Fibroblast of gingiva (primary cell): ENCODE measurements at regions not wholly inside any gene's neighbourhood (a gene's known extent, or its start where the extent isn't known, plus 50 kb on each side); places are given as distances from the start of the nearest gene placed in this dataset.
"Not testable (repeated sequence)": the region's sequence is repeated elsewhere in the genome, so short reads cannot be mapped to it uniquely, and the experiment has no call there.

Experiments
- DNase-seq: peaks from one replicate; pipeline ENCODE4 v3.0.0-alpha.2; 2011; ENCODE audit warnings: low read depth

- DNase-seq: no peak
Measured at GRCh38 chr2:90076311-90076710, 1384.8 kb downstream of the RPIA start.

- no peak for DNase-seq
Measured at GRCh38 chr2:90077948-90078347, 1386.5 kb downstream of the RPIA start.

GRCh38 chr2:90079374-90079773 lies 1387.9 kb downstream of the RPIA start:
- no peak for DNase-seq

DNA sequence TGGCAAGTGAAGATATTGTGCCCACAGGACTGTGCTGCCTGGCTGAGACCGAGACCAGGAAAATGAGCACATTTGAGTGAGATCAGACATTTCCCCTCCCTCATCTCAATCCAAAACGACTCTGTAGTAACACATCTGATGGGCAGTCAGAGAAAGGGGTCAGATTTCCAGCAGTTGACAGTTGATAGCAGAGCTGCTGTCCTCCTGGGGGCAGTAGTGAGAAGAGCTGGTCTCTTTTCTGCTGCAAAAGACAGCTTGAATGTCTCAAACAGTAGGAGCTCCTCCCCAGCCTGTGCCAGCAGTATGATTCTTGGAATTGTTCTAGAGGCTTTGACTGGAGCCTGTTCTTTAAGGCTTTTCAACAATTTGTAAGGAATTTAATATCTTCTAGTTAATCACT lies 1396.3 kb downstream of the RPIA start:
- DNase-seq: not testable (repeated sequence)

GRCh38 chr2:90093571-90094270 lies 1402.2 kb downstream of the RPIA start:
- not testable (repeated sequence) for DNase-seq

DNA sequence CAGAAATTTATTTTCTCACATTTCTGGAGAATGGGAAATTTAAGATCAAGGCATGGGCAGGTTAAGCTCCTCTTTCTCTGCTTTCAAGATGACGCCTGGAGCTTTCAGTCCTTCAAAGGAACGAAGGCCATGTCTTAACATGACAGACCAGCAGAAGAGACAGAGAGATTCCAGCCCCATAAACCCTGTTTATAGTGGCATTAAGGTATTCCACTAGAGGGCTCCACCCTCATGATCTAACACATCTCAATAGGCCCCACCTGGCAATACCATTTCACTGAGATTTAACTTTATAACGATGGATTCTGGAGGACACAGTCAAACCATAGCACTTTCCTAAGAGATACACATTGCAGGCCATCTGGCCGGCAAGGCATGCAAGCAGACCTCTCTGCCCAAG lies 1406.1 kb downstream of the RPIA start:
- DNase-seq: not testable (repeated sequence)

GRCh38 chr2:90105142-90105541 lies 1413.7 kb downstream of the RPIA start:
- DNase-seq: not testable (repeated sequence)

- DNase-seq: not testable (repeated sequence)
Measured at GRCh38 chr2:90123409-90123808, 1431.9 kb downstream of the RPIA start.

DNA sequence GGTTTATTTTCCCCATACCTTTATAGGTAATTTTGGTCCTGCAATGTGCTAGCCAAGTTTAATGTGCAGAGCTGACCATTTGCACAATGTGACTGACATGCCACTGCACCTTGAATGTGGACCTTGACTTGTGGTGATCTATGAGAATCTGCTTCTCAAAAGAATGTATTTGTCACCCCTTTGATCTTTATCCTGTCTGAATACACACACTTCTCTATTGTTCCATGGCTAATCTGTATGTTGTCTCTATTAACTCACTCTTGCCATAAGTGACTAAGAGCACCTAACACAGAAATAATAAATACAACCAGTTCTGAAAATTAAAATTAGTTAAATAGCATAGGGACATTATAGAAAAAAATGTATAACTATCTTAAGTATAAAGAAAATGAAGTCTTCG lies 1447.6 kb downstream of the RPIA start:
- not testable (repeated sequence) for DNase-seq

DNA sequence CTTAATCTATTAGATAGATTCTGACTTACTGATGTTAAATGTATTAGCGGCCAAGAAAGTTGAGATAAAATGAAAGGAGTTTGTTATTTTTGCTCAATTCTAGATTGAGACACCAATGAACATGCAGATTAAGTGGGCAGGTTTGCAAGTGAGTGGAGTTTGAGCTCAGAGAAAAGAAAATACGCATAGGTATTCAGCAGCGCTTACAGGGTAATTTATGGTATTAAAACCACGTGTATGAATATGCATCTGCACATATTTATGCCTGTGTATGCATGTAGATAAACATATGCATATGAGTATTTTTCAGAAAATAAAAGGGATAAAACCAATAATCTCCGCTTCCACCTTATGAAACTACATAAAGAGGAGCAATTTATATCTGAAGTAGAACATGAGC lies 1450.1 kb downstream of the RPIA start:
- DNase-seq: not testable (repeated sequence)

GRCh38 chr2:90151805-90152204 lies 1460.3 kb downstream of the RPIA start:
- not testable (repeated sequence) for DNase-seq

DNA sequence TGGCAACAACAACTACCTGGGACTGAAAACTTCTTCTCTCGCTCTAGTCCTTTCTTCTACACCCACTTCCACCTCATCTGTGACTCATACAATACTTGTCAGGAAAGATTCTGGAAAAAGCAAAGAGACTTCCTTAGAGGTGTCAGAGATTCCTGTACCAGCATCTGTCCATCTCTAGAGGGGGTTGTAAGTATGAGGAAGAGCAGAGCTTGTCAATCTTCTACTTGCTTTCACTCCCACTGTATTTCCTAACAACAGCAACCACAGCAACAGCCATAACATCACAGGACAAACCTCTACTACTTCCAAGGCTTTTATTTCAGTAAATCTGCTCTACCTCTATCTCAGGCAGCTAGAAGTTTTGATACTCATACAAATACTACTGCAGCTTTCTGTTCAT lies 1479.5 kb downstream of the RPIA start:
- not testable (repeated sequence) for DNase-seq

DNA sequence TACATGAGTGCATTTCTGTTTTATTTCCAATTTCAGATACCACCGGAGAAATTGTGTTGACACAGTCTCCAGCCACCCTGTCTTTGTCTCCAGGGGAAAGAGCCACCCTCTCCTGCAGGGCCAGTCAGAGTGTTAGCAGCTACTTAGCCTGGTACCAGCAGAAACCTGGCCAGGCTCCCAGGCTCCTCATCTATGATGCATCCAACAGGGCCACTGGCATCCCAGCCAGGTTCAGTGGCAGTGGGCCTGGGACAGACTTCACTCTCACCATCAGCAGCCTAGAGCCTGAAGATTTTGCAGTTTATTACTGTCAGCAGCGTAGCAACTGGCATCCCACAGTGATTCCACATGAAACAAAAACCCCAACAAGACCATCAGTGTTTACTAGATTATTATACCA lies 1481.6 kb downstream of the RPIA start:
- DNase-seq: not testable (repeated sequence)

DNA sequence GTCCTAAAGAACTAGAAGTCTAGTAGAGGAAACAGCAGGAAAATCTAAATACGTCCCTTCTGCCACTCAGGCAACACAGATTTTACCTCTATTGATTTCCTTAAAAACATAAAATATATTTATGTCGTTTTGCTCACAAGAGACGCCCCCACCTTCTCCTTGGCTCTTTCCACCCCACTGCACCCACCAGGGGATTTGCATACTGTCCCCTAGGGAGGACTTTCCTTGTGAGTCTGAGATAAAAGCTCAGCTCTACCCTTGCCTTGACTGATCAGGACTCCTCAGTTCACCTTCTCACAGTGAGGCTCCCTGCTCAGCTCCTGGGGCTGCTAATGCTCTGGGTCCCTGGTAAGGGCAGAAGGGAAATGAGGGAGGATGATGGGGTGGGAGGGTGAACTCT lies 1488.1 kb downstream of the RPIA start:
- not testable (repeated sequence) for DNase-seq

DNA sequence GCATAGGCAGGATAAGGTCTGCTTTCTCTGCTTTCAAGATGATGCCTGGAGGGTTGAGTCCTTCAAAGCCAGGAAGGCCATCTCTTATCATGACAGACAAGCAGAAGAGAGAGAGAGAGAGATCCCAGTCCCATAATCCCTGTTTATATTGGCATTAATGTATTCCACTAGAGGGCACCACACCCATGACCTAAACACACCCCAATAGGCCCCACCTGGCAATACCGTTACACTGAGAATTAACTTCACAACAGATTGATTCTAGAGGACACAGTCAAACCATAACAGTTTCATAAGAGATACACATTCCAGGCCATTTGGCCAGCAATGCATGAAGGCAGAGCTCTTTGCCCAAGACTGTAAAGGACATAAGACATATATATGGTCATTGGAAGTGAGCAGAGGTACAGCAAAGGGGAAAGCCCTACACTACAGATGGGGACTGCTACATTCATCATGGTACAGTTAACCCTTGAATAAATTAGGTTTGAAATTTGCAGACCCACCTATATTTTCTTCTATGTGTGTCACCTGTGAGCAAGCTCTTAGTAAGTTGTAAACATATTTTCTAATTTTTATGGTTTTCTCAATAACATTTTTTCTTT lies 1516.1 kb downstream of the RPIA start:
- DNase-seq: no peak

DNA sequence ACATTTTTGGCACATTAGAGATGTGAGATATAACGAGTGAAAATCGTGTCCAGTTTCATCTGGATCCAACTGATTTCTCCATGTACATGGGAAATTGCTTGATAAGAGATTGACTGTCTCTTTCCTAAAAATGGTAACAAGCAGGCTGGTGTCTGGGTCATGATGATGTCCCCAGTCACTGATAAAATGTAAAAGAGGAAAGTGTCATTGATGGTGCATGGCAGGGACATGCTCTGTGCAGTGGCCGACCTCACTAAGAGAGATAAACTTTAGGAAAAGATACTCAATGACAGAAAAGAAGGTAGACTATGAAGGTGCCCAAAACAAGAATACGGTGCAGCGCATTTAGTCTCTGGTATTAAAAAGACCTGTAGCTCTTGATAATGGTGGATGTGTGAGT lies 1517.5 kb downstream of the RPIA start:
- no peak for DNase-seq

DNA sequence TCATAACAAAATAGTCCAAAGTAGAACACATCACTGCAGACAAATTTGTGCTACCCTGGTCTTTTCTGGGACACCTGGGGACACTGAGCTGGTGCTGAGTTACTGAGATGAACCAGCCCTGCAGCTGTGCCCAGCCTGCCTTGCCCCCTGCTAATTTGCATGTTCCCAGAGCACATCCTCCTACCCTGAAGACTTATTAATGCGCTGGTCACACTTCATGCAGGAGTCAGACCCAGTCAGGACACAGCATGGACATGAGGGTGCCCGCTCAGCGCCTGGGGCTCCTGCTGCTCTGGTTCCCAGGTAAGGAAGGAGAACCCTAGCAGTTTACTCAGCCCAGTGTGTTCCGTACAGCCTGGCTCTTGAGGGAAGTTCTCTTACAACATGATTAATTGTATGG lies 1518.3 kb downstream of the RPIA start:
- DNase-seq: no peak

GRCh38 chr2:90215880-90216279 lies 1524.4 kb downstream of the RPIA start:
- DNase-seq: not testable (repeated sequence)

- DNase-seq: not testable (repeated sequence)
Measured at GRCh38 chr2:90216801-90217200, 1525.3 kb downstream of the RPIA start.

DNA sequence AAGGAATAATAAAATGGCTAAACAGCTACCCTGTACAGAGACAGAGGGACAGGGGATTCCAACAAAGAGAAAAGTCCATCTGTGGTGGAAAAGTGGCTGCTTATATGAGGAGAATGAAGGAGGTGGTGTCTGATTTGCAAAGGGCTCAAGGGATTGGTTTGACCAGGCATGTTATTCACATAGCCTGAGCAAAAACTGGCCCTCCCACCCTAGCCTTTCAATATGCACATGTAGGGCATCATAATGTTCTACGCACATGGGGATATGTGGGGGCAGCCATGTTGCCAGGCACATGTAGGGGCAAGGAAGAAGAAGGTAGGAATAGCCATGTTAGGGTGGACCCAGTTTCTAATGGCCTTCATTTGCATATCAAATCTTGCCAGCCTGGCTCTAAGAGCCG lies 1527.1 kb downstream of the RPIA start:
- DNase-seq: not testable (repeated sequence)

GRCh38 chr2:90220623-90221299 lies 1529.3 kb downstream of the RPIA start:
- DNase-seq: not testable (repeated sequence)

- DNase-seq: no peak
Measured at GRCh38 chr2:90221300-90221651, 1529.8 kb downstream of the RPIA start.

GRCh38 chr2:90224767-90225166 lies 1533.3 kb downstream of the RPIA start:
- DNase-seq: not testable (repeated sequence)
